OCI-LY7 (cell line): ENCODE measurements at regions not wholly inside any gene's neighbourhood (a gene's known extent, or its start where the extent isn't known, plus 50 kb on each side); places are given as distances from the start of the nearest gene placed in this dataset.

Experiments used
- BruUV-seq: library from RNA; stranded (reverse); fragments of 400-500 nt; replicated peaks from 2 replicates; lab custom pipeline; 2021; lab: Mats Ljungman, UMichigan
- CTCF ChIA-PET: fragments of 300-600 bp; sonication (Branson Sonifier 250); formaldehyde crosslinking; loops from one replicate; lab custom pipeline; 2022; ENCODE audit warnings: antibody characterized with exemption; ENCODE audit not compliant: unreplicated experiment; lab: Charles Lee
- POLR2A ChIA-PET: fragments of 300-600 bp; sonication (Branson Sonifier 250); formaldehyde crosslinking; loops from one replicate; lab custom pipeline; 2022; ENCODE audit warnings: antibody characterized with exemption; lab: Charles Lee
- DNase-seq: peaks from one replicate; pipeline ENCODE4 v3.0.0-alpha.2; 2015; ENCODE audit warnings: low spot score
- H2AFZ ChIP-seq: fragments of 200-600 bp; sonication (generic), shearing (Covaris generic); 2 replicates; pipeline ENCODE4 v1.6.1; 2014; ENCODE audit warnings: mild to moderate bottlenecking, antibody characterized with exemption, low read length, moderate library complexity
- H3K27ac ChIP-seq: fragments of 200-600 bp; sonication (generic); 2 replicates; pipeline ENCODE4 v1.5.1; 2014; ENCODE audit warnings: mixed run types, low read depth, mild to moderate bottlenecking, moderate library complexity, low read length, inconsistent platforms; ENCODE audit not compliant: poor library complexity, severe bottlenecking
- H3K36me3 ChIP-seq: fragments of 200-600 bp; sonication (generic); 2 replicates; pipeline ENCODE4 v1.6.1; 2014; ENCODE audit warnings: mild to moderate bottlenecking, antibody characterized with exemption, low read length, moderate library complexity, mixed read lengths; ENCODE audit not compliant: insufficient read depth
- H3K4me1 ChIP-seq: fragments of 200-600 bp; sonication (generic); 2 replicates; pipeline ENCODE4 v1.5.1; 2014; ENCODE audit warnings: mild to moderate bottlenecking, low read length; ENCODE audit not compliant: insufficient read depth, poor library complexity, severe bottlenecking
- H3K4me2 ChIP-seq: fragments of 200-600 bp; sonication (generic); 2 replicates; pipeline ENCODE4 v1.6.1; 2014; ENCODE audit warnings: mild to moderate bottlenecking, low read length
- H3K4me3 ChIP-seq: fragments of 200-600 bp; sonication (generic); 2 replicates; pipeline ENCODE4 v1.5.1; 2014; ENCODE audit warnings: mild to moderate bottlenecking, low read depth, low read length; ENCODE audit not compliant: poor library complexity, severe bottlenecking
- H3K79me2 ChIP-seq: fragments of 200-600 bp; sonication (generic); 2 replicates; pipeline ENCODE4 v1.6.1; 2016; ENCODE audit warnings: low read depth, mild to moderate bottlenecking, low read length, moderate library complexity, mixed read lengths; ENCODE audit not compliant: insufficient read depth
- H3K9me2 ChIP-seq: fragments of 200-600 bp; sonication (generic); 2 replicates; pipeline ENCODE4 v1.6.1; 2016; ENCODE audit warnings: mild to moderate bottlenecking, low read length, mixed read lengths; ENCODE audit not compliant: insufficient read depth
- H3K9me3 ChIP-seq: fragments of 200-600 bp; sonication (generic); 2 replicates; pipeline ENCODE4 v1.6.1; 2014; ENCODE audit warnings: mild to moderate bottlenecking, mixed run types, low read length, mixed read lengths
- H4K20me1 ChIP-seq: fragments of 200-600 bp; sonication (generic); 2 replicates; pipeline ENCODE4 v1.6.1; 2014; ENCODE audit warnings: mild to moderate bottlenecking, antibody characterized with exemption, low read length, moderate library complexity, mixed read lengths; ENCODE audit not compliant: insufficient read depth
- EZH2phosphoT487 ChIP-seq: fragments of 200-600 bp; sonication (generic); IDR thresholded peaks from 2 replicates; pipeline ENCODE4 v1.6.1; 2018; ENCODE audit warnings: low read depth, borderline replicate concordance, mild to moderate bottlenecking, mixed run types, antibody characterized with exemption, low read length, moderate library complexity, mixed read lengths
- intact Hi-C: fragments of 100-400 bp; cut with micrococcal nuclease; formaldehyde crosslinking; loops from one replicate; pipeline ENCODE4 v1.10.0; 2022; ENCODE audit not compliant: unreplicated experiment
- TF ChIP-seq, protein P1 (sequence below): fragments of 200-600 bp; sonication (generic); conservative IDR thresholded peaks from 2 replicates; pipeline ENCODE4 v1.5.1; 2014; ENCODE audit warnings: mild to moderate bottlenecking, antibody characterized with exemption, low read length, moderate library complexity, mixed read lengths

DNA sequence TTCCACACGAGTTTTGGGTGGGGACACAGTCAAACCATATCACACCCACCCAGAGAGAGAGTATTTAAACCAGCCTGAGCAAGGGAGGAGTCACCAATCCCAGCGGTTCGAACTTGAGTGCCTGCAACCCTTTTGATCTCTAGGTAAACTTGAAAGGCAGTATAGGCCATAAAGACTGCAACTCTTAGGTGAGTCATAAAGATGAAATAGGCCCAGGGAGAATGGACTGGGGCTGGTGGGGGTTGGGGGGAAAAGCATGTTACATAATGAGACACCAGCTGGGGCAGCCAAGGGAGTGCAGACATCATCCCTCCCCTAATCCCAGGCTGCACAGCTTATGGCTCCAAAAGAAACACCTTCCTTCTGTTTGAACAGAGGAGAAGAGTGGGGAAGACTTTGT, 99.8 kb upstream of the LHX8 start:
- Histone ChIP-seq H3K4me2 (no peak overlapping the region), H3K9me3 (0 out of 2 replicates have a peak, but pooled peaks cover 6% of the 10 kb centered on the region), H3K9me2 (no peaks in the 10 kb centered on the region), H3K79me2 (no peaks in the 10 kb centered on the region), H3K36me3 (no peaks in the 10 kb centered on the region), H3K4me1 (no peaks in the 10 kb centered on the region), H3K4me3 (no peak overlapping the region), H3K27ac (no peak overlapping the region), H2AFZ (no peak overlapping the region), H4K20me1 (no peaks in the 10 kb centered on the region)
- TF ChIP-seq, protein P1, sequence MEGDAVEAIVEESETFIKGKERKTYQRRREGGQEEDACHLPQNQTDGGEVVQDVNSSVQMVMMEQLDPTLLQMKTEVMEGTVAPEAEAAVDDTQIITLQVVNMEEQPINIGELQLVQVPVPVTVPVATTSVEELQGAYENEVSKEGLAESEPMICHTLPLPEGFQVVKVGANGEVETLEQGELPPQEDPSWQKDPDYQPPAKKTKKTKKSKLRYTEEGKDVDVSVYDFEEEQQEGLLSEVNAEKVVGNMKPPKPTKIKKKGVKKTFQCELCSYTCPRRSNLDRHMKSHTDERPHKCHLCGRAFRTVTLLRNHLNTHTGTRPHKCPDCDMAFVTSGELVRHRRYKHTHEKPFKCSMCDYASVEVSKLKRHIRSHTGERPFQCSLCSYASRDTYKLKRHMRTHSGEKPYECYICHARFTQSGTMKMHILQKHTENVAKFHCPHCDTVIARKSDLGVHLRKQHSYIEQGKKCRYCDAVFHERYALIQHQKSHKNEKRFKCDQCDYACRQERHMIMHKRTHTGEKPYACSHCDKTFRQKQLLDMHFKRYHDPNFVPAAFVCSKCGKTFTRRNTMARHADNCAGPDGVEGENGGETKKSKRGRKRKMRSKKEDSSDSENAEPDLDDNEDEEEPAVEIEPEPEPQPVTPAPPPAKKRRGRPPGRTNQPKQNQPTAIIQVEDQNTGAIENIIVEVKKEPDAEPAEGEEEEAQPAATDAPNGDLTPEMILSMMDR: no peak
- no peak for TF ChIP-seq EZH2phosphoT487
- ChIA-PET POLR2A (no interaction called here), CTCF (no interaction called here)
- BruUV-seq: no TSS peak
- intact Hi-C loops: no loop called here
- no peak for DNase-seq

DNA sequence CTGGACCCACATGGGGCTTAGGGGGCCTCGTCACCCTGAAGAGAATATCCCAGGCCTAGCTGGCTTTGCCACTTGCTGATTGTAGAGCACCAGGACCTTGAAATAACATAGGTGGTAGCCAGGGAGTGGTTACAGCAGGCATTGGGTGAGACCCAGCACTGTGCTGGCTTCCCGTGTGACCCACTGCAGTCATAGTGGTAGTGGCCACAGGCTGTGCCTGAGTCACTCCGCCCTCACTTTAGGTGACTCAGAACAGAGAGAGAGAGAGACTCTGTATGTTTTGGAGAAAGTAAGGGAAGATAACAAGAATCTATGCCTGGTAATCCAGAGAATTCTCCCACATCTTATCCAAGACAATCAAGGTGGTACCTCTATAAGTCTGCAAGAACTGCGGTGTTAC, 98.7 kb upstream of the LHX8 start:
- H2AFZ ChIP-seq: no peak overlapping the region
- no peak overlapping the region for H3K4me2 ChIP-seq
- H3K79me2 ChIP-seq: no peaks in the 10 kb centered on the region
- H4K20me1 ChIP-seq: no peaks in the 10 kb centered on the region
- no peaks in the 10 kb centered on the region for H3K9me2 ChIP-seq
- ChIA-PET CTCF (no interaction called here), POLR2A (no interaction called here)
- intact Hi-C loops: no loop called here
- no TSS peak for BruUV-seq
- no peak overlapping the region for H3K4me3 ChIP-seq
- H3K9me3 ChIP-seq: 0 out of 2 replicates have a peak, but pooled peaks cover 6% of the 10 kb centered on the region
- no peak for DNase-seq
- H3K36me3 ChIP-seq: no peaks in the 10 kb centered on the region
- no peak overlapping the region for H3K27ac ChIP-seq
- TF ChIP-seq, protein P1: no peak
- TF ChIP-seq EZH2phosphoT487: no peak
- no peaks in the 10 kb centered on the region for H3K4me1 ChIP-seq

DNA sequence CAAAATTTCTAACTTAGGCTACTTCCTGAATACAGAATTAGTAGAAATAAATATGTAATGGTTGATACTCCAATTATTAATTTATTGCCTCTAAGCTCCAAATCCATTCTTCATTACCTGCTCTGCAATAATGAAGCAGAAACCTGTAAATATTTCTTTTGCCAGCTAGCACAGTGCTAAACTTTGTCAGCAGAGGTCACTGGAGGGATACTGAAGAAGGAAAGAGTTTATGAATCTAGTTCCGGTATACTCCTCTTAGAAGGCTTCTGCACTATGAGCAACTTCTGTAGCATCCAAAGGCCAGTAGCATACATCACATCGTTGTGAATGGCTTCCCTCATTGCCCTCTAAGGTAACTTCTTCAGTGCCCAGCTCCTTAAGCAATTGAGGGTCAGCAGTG, 81.0 kb upstream of the LHX8 start:
- intact Hi-C loops: no loop called here
- Histone ChIP-seq H3K4me1 (no peaks in the 10 kb centered on the region), H4K20me1 (no peaks in the 10 kb centered on the region), H3K9me2 (no peaks in the 10 kb centered on the region), H3K79me2 (no peaks in the 10 kb centered on the region), H3K9me3 (no peaks in the 10 kb centered on the region), H3K4me2 (no peak overlapping the region), H3K27ac (no peak overlapping the region), H3K4me3 (no peak overlapping the region), H3K36me3 (no peaks in the 10 kb centered on the region), H2AFZ (no peak overlapping the region)
- TF ChIP-seq, protein P1: no peak
- ChIA-PET CTCF (no interaction called here), POLR2A (no interaction called here)
- BruUV-seq: no TSS peak
- no peak for DNase-seq
